ENCODE measurements at regions not wholly inside any gene's neighbourhood (a gene's known extent, or its start where the extent isn't known, plus 50 kb on each side); places are given as distances from the start of the nearest gene placed in this dataset.

- no peak for TF ChIP-seq EZH2 (IDR thresholded peaks at IDR 0.05; ENCODE audit: insufficient read depth, poor library complexity, severe bottlenecking)
- no peak for TF ChIP-seq EZH2phosphoT487 (IDR thresholded peaks at IDR 0.05; ENCODE audit: insufficient read depth, low read depth)
Measured at GRCh38 chr2:7673101-7673500, 755.9 kb downstream of the RNF144A start.

Data from GM23248 (cell line).